Neural cell (in vitro differentiated cells): ENCODE measurements at regions not wholly inside any gene's neighbourhood (a gene's known extent, or its start where the extent isn't known, plus 50 kb on each side); places are given as distances from the start of the nearest gene placed in this dataset.

Experiments used
- H2AFZ ChIP-seq: fragments of 200-600, 300-800 bp; sonication (generic), shearing (Covaris generic); 2 replicates; pipeline ENCODE4 v1.6.0; 2014; ENCODE audit warnings: low read depth, mild to moderate bottlenecking, antibody characterized with exemption, low read length, moderate library complexity
- H3F3A ChIP-seq: fragments of 200-600 bp; shearing (Covaris generic); 2 replicates; pipeline ENCODE4 v1.6.1; 2016; ENCODE audit warnings: mild to moderate bottlenecking, moderate library complexity, mixed read lengths, antibody characterized with exemption, low read length; ENCODE audit not compliant: insufficient read depth, poor library complexity, severe bottlenecking
- H3K27ac ChIP-seq: fragments of 200-600, 300-800 bp; sonication (generic), shearing (Covaris generic); 2 replicates; pipeline ENCODE4 v1.5.1; 2014; ENCODE audit warnings: mild to moderate bottlenecking, low read length, moderate library complexity
- H3K27me3 ChIP-seq: fragments of 300-800, 200-600 bp; sonication (generic), shearing (Covaris generic); 2 replicates; pipeline ENCODE4 v1.6.0; 2014; ENCODE audit warnings: mild to moderate bottlenecking, low read depth, low read length, moderate library complexity; ENCODE audit not compliant: insufficient read depth
- H3K36me3 ChIP-seq: fragments of 300-800, 200-600 bp; sonication (generic), shearing (Covaris generic); 2 replicates; pipeline ENCODE4 v1.5.1; 2014; ENCODE audit warnings: mild to moderate bottlenecking, antibody characterized with exemption, low read length, moderate library complexity; ENCODE audit not compliant: insufficient read depth
- H3K4me2 ChIP-seq: fragments of 300-800, 200-600 bp; sonication (generic), shearing (Covaris generic); 2 replicates; pipeline ENCODE4 v1.6.0; 2014; ENCODE audit warnings: mild to moderate bottlenecking, low read length
- H3K4me3 ChIP-seq: fragments of 300-800, 200-600 bp; sonication (generic), shearing (Covaris generic); 2 replicates; pipeline ENCODE4 v1.5.1; 2014; ENCODE audit warnings: mild to moderate bottlenecking, low read length, moderate library complexity
- H3K79me2 ChIP-seq: fragments of 200-600 bp; shearing (Covaris generic); replicated peaks from 2 replicates; pipeline ENCODE4 v1.6.0; 2014; ENCODE audit warnings: mild to moderate bottlenecking, low read length, moderate library complexity; ENCODE audit not compliant: insufficient read depth
- H3K9ac ChIP-seq: fragments of 300-800, 200-600 bp; sonication (generic), shearing (Covaris generic); 2 replicates; pipeline ENCODE4 v1.6.1; 2016; ENCODE audit warnings: mild to moderate bottlenecking, low read length, mixed read lengths
- H3K9me2 ChIP-seq: fragments of 200-600 bp; shearing (Covaris generic); 2 replicates; pipeline ENCODE4 v1.6.1; 2016; ENCODE audit warnings: mild to moderate bottlenecking, low read length, mixed read lengths; ENCODE audit not compliant: insufficient read depth
- H3K9me3 ChIP-seq: fragments of 200-600, 300-800 bp; sonication (generic), shearing (Covaris generic); 2 replicates; pipeline ENCODE4 v1.6.1; 2016; ENCODE audit warnings: mild to moderate bottlenecking, mixed run types, low read length, moderate library complexity, mixed read lengths
- H4K20me1 ChIP-seq: fragments of 200-600 bp; shearing (Covaris generic); 2 replicates; pipeline ENCODE4 v1.6.1; 2016; ENCODE audit warnings: mild to moderate bottlenecking, mixed run types; ENCODE audit not compliant: insufficient read depth
- EP300 ChIP-seq: fragments of 450-650 bp; conservative IDR thresholded peaks from 2 replicates; pipeline ENCODE4 v1.6.1; 2014; ENCODE audit warnings: antibody characterized with exemption, mild to moderate bottlenecking, moderate library complexity; ENCODE audit not compliant: poor library complexity, severe bottlenecking
- EZH2 ChIP-seq: fragments of 200-600, 300-800 bp; shearing (Covaris generic), sonication (generic); IDR thresholded peaks from 2 replicates; pipeline ENCODE4 v1.6.1; 2014; ENCODE audit warnings: antibody characterized with exemption, low read length, borderline replicate concordance, mild to moderate bottlenecking; ENCODE audit not compliant: insufficient read depth, poor library complexity, severe bottlenecking
- MXI1 ChIP-seq: fragments of 450-650 bp; conservative IDR thresholded peaks from 2 replicates; pipeline ENCODE4 v1.6.1; 2014; ENCODE audit warnings: antibody characterized with exemption, mild to moderate bottlenecking; ENCODE audit not compliant: poor library complexity, severe bottlenecking
- POLR2AphosphoS5 ChIP-seq: IDR thresholded peaks from 2 replicates; pipeline ENCODE4 v1.6.1; 2012
- RAD21 ChIP-seq: fragments of 450-650 bp; conservative IDR thresholded peaks from 2 replicates; pipeline ENCODE4 v1.6.1; 2014; ENCODE audit warnings: antibody characterized with exemption, mild to moderate bottlenecking, moderate library complexity
- SMC3 ChIP-seq: fragments of 450-650 bp; conservative IDR thresholded peaks from 2 replicates; pipeline ENCODE4 v1.6.1; 2014; ENCODE audit warnings: antibody characterized with exemption, mild to moderate bottlenecking, moderate library complexity; ENCODE audit not compliant: poor library complexity
- TAF1 ChIP-seq: IDR thresholded peaks from 2 replicates; pipeline ENCODE4 v1.6.1; 2012; ENCODE audit warnings: low read depth
- TF ChIP-seq, protein P1 (sequence below): IDR thresholded peaks from 2 replicates; pipeline ENCODE4 v1.6.1; 2012; ENCODE audit warnings: borderline replicate concordance
- TF ChIP-seq, protein P2 (sequence below): fragments of 450-650 bp; IDR thresholded peaks from 2 replicates; pipeline ENCODE4 v1.5.1; 2014; ENCODE audit warnings: antibody characterized with exemption, mild to moderate bottlenecking, moderate library complexity; ENCODE audit not compliant: poor library complexity, severe bottlenecking

DNA sequence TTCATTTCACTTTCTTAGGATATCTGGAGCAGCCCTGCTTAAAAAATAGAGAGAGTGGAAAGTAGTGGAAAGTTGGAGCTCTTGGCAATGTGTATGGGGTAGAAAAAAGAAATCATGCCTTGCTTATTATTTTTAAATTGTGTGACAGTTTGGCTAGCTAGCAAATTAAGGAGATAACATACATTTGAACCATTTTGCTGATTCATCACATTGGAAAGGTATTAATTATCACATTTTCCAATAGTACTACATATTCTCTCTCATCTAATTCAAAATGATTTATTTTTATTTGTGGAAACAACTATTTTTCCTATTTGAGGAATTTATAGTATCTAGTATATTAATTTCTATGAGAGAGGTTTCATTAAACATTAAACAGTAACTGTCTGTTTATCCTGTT is 280.4 kb downstream of the KLHL4 start:
- no peak overlapping the region for H3K27ac ChIP-seq
- H3K9me2 ChIP-seq = no peaks in the 10 kb centered on the region
- H3K79me2 ChIP-seq = no peaks in the 10 kb centered on the region
- H3K9me3 ChIP-seq = no peaks in the 10 kb centered on the region
- H2AFZ ChIP-seq = no peak overlapping the region
- no peaks in the 10 kb centered on the region for H3K27me3 ChIP-seq
- H3K36me3 ChIP-seq = no peaks in the 10 kb centered on the region
- no peak overlapping the region for H3K9ac ChIP-seq
- no peaks in the 10 kb centered on the region for H4K20me1 ChIP-seq
- TF ChIP-seq, protein P1, sequence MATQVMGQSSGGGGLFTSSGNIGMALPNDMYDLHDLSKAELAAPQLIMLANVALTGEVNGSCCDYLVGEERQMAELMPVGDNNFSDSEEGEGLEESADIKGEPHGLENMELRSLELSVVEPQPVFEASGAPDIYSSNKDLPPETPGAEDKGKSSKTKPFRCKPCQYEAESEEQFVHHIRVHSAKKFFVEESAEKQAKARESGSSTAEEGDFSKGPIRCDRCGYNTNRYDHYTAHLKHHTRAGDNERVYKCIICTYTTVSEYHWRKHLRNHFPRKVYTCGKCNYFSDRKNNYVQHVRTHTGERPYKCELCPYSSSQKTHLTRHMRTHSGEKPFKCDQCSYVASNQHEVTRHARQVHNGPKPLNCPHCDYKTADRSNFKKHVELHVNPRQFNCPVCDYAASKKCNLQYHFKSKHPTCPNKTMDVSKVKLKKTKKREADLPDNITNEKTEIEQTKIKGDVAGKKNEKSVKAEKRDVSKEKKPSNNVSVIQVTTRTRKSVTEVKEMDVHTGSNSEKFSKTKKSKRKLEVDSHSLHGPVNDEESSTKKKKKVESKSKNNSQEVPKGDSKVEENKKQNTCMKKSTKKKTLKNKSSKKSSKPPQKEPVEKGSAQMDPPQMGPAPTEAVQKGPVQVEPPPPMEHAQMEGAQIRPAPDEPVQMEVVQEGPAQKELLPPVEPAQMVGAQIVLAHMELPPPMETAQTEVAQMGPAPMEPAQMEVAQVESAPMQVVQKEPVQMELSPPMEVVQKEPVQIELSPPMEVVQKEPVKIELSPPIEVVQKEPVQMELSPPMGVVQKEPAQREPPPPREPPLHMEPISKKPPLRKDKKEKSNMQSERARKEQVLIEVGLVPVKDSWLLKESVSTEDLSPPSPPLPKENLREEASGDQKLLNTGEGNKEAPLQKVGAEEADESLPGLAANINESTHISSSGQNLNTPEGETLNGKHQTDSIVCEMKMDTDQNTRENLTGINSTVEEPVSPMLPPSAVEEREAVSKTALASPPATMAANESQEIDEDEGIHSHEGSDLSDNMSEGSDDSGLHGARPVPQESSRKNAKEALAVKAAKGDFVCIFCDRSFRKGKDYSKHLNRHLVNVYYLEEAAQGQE = no peak
- TF ChIP-seq SMC3 = no peak
- TF ChIP-seq TAF1 = no peak
- TF ChIP-seq, protein P2, sequence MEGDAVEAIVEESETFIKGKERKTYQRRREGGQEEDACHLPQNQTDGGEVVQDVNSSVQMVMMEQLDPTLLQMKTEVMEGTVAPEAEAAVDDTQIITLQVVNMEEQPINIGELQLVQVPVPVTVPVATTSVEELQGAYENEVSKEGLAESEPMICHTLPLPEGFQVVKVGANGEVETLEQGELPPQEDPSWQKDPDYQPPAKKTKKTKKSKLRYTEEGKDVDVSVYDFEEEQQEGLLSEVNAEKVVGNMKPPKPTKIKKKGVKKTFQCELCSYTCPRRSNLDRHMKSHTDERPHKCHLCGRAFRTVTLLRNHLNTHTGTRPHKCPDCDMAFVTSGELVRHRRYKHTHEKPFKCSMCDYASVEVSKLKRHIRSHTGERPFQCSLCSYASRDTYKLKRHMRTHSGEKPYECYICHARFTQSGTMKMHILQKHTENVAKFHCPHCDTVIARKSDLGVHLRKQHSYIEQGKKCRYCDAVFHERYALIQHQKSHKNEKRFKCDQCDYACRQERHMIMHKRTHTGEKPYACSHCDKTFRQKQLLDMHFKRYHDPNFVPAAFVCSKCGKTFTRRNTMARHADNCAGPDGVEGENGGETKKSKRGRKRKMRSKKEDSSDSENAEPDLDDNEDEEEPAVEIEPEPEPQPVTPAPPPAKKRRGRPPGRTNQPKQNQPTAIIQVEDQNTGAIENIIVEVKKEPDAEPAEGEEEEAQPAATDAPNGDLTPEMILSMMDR = no peak
- no peak for TF ChIP-seq POLR2AphosphoS5
- TF ChIP-seq EZH2 = no peak
- TF ChIP-seq MXI1 = no peak
- TF ChIP-seq EP300 = no peak
- TF ChIP-seq RAD21 = no peak
- no peak overlapping the region for H3K4me2 ChIP-seq
- no peaks in the 10 kb centered on the region for H3F3A ChIP-seq
- no peak overlapping the region for H3K4me3 ChIP-seq

DNA sequence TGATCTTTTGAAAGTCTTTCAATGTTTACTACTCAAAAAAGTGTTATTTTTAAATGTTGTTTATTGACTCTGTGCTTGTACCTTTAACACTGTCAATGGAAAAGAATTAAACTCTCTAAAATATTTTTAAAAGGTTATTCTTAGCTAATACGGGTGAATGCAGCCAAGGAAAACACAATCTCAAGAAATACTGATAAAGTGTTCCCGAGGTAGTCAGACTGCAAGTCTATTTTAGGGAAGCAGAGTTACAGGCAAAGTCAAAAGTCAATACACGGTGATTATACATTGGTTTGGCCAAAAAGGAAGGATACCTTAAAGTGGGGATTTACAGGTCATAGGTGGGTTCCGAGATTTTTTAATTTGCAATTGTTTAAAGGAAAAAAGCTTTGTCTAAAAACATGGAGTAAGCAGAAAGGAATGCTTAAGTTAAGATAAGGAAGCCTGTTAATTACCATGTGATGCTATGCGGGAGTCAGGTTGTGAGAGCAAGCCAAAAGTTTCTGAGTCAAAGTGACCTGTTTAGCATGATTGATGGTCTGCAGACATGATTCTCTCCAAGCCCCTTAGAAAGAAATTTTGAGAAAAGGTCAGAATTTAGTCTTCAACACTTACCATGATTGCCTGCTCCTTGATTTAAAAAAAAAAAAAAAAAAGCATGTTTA is 288.4 kb downstream of the KLHL4 start:
- Histone ChIP-seq H3K79me2 (no peaks in the 10 kb centered on the region), H3K4me2 (no peak overlapping the region), H4K20me1 (no peaks in the 10 kb centered on the region), H3F3A (no peaks in the 10 kb centered on the region), H3K36me3 (no peaks in the 10 kb centered on the region), H3K9me3 (no peaks in the 10 kb centered on the region), H3K9ac (no peak overlapping the region), H3K9me2 (no peaks in the 10 kb centered on the region), H3K27me3 (no peaks in the 10 kb centered on the region), H3K27ac (no peak overlapping the region), H3K4me3 (no peak overlapping the region), H2AFZ (no peak overlapping the region)
- TF ChIP-seq RAD21 (no peak), POLR2AphosphoS5 (no peak), EZH2 (no peak), EP300 (no peak), SMC3 (no peak), MXI1 (no peak), TAF1 (no peak)
- TF ChIP-seq, protein P1 = no peak
- TF ChIP-seq, protein P2 = no peak
